D721Med (cell line): ENCODE measurements at regions not wholly inside any gene's neighbourhood (a gene's known extent, or its start where the extent isn't known, plus 50 kb on each side); places are given as distances from the start of the nearest gene placed in this dataset.

ENCODE experiments used
- DNase-seq: peaks from one replicate; pipeline ENCODE4 v3.0.0; 2011; ENCODE audit warnings: low spot score; ENCODE audit not compliant: insufficient read length
- FAIRE-seq: peaks from 2 replicates; lab custom pipeline; 2011; peaks lifted over from hg19 to GRCh38; lab: Jason Lieb, UNC
- CTCF ChIP-seq: IDR thresholded peaks from 2 replicates; pipeline ENCODE4 v1.5.1; 2012; ENCODE audit warnings: mild to moderate bottlenecking, control low read depth; ENCODE audit not compliant: insufficient read depth; ENCODE audit errors: missing control alignments

DNA sequence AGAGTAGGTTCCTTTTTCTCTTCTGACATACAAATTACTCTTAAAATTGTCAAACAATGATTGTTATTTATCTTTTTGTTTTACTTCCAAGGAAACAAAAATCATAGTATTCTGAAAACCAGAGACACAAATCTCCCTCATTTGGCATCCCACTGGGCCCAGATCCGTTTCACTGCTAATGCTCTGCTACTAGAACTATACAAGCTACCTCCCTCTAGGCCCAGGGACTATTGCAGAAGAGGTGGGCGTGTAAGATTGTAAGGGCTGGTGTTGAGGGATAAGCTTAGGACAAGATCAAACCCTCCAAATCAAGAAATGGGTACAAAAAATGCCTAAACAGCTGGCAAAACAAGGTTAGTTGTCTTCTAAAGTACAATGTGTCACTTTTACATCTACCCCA lies 928.9 kb upstream of the CDH10 start:
- FAIRE-seq (no peak), DNase-seq (no peak)
- no peak for TF ChIP-seq CTCF

- FAIRE-seq, result no peak
- TF ChIP-seq CTCF, result no peak
- no peak for DNase-seq
Measured at GRCh38 chr5:25570067-25570583, 925.3 kb upstream of the CDH10 start.

- FAIRE-seq (no peak), DNase-seq (no peak)
- no peak for TF ChIP-seq CTCF
Measured at GRCh38 chr5:25568989-25569625, 924.3 kb upstream of the CDH10 start.

- FAIRE-seq, result no peak
- DNase-seq, result no peak
Measured at GRCh38 chr5:25568294-25568693, 923.5 kb upstream of the CDH10 start.

DNA sequence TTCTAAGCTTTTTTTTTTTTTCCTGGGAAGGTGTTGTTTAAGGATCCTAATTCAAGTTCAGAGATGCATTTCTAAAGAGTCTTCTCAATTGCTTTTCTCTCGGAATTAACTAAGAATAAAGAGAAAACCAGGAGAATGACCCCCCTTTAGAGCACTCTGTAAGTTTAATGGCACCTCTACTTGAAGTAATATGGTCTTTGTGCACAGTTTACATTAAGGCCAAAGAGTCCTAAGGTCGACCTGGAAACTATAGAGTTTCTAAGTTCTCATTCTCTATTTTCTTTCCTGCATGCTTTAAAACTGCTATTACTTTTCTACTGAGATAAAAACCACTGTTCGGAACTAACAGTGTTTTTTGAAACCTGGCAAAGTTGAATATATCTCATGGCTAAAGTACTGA lies 923.1 kb upstream of the CDH10 start:
- FAIRE-seq (no peak), DNase-seq (no peak)
- no peak for TF ChIP-seq CTCF

More at GRCh38 chr5:25568294-25568693, 923.5 kb upstream of the CDH10 start:
- TF ChIP-seq CTCF, result no peak

DNA sequence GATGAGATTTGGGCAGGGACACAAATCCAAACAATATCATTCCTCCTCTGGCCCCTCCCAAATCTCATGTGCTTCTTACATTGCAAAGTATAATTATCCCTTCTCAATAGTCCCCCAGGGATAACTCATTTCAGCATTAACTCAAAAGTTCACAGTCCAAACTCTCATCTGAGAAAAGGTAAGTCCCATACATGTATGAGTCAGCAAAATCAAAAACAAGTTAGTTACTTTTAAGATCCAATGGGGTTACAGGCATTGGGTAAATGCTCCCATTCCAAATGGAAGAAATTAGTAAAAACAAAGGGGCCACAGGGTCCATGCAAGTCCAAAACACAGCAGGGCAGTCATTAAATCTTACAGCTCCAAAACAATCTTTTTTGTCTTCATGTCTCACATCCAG lies 917.9 kb upstream of the CDH10 start:
- FAIRE-seq (no peak), DNase-seq (no peak)
- no peak for TF ChIP-seq CTCF

GRCh38 chr5:25554077-25554476 lies 909.3 kb upstream of the CDH10 start:
- FAIRE-seq (no peak), DNase-seq (no peak)
- no peak for TF ChIP-seq CTCF
